Transverse colon (tissue), 4 donors: ENCODE measurements at regions not wholly inside any gene's neighbourhood (a gene's known extent, or its start where the extent isn't known, plus 50 kb on each side); places are given as distances from the start of the nearest gene placed in this dataset.

ENCODE experiments used
- POLR2A ChIP-seq: fragments of 450-650 bp; IDR thresholded peaks from one replicate; pipeline ENCODE4 v1.6.1; 2016; ENCODE audit warnings: antibody characterized with exemption, mild to moderate bottlenecking, moderate library complexity
- POLR2AphosphoS5 ChIP-seq, 3 donors: sonication (generic); formaldehyde crosslinking; IDR thresholded peaks; one replicate each; pipeline ENCODE4 v1.6.1; 2016; ENCODE audit warnings: antibody characterized with exemption in 3 of 3
- TF ChIP-seq, protein P1 (sequence below), 5 experiments: fragments of 200-600 bp in 3 of 5; fragments of 450-650 bp in 2 of 5; sonication (generic) in 3 of 5; IDR thresholded peaks; 1 replicate in 2 of 5; 2 replicates in 3 of 5; pipeline ENCODE4 v1.5.1; 2016 to 2017; ENCODE audit warnings: antibody characterized with exemption in 5 of 5, inconsistent platforms in 3 of 5, mild to moderate bottlenecking in 2 of 5, moderate library complexity in 1 of 5

DNA sequence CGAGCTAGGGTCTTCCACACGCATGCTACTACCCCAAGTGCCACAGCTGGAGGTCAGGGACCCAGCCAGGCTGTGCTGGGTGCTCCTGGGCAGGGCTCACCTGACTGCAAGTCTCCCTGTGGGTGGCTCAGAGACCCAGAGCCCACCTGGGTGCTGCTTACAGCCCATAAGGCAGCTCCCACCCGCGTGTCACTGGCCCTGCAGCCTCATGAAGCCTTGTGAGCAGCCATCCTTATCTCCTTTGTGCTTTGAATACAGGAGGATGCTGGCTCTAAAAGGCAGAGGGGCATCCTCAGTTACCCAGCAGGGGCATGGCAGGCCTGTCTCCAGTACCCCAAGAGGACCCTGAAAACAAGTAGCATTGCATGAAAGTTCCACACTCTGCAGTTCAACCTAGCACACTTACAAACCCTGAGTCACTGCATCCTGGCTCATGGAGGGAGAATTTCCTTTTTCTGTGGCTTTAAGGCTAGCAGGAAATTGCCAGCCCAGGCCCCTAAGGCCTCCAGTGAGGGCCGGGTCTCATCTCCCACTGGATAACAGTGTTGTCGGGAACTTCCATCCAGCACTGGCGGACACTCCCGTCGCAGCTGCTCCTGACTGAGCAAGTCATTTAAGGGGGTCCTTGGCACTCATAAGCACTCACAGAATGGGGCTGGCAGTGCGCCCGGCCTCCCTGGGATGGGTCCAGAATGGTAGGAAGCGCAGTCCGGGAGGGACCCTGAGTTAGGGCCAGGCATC is 137.1 kb downstream of the RPIA start:
- TF ChIP-seq POLR2AphosphoS5 (IDR thresholded peaks at IDR 0.05) (no peak), POLR2A (no peak)
- TF ChIP-seq, protein P1, sequence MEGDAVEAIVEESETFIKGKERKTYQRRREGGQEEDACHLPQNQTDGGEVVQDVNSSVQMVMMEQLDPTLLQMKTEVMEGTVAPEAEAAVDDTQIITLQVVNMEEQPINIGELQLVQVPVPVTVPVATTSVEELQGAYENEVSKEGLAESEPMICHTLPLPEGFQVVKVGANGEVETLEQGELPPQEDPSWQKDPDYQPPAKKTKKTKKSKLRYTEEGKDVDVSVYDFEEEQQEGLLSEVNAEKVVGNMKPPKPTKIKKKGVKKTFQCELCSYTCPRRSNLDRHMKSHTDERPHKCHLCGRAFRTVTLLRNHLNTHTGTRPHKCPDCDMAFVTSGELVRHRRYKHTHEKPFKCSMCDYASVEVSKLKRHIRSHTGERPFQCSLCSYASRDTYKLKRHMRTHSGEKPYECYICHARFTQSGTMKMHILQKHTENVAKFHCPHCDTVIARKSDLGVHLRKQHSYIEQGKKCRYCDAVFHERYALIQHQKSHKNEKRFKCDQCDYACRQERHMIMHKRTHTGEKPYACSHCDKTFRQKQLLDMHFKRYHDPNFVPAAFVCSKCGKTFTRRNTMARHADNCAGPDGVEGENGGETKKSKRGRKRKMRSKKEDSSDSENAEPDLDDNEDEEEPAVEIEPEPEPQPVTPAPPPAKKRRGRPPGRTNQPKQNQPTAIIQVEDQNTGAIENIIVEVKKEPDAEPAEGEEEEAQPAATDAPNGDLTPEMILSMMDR (IDR thresholded peaks at IDR 0.05): no peak
